Activated CD8-positive, alpha-beta T cell treated with anti-CD3 and anti-CD28 coated beads, Interleukin-2, amount 10 ng/mL, durations not matched to agents 7 days and 5 days (primary cell): ENCODE measurements at regions not wholly inside any gene's neighbourhood (a gene's known extent, or its start where the extent isn't known, plus 50 kb on each side); places are given as distances from the start of the nearest gene placed in this dataset.

Source experiments
- ATAC-seq: fragments of 150-1000 bp; cut with Tn5 transposase; one replicate; pipeline ENCODE4 v1.10.0; 2021; ENCODE audit warnings: moderate library complexity
- CTCF ChIA-PET: fragments of 350-600 bp; sonication (Branson Sonifier 250); formaldehyde crosslinking; loops from one replicate; lab custom pipeline; 2021; ENCODE audit warnings: antibody characterized with exemption; lab: Charles Lee
- POLR2A ChIA-PET: fragments of 350-600 bp; sonication (Branson Sonifier 250); formaldehyde crosslinking; loops from one replicate; lab custom pipeline; 2021; ENCODE audit warnings: antibody characterized with exemption; lab: Charles Lee
- DNase-seq: peaks from one replicate; pipeline ENCODE4 v3.0.0-alpha.2; 2020
- H3K27ac Mint-ChIP-seq: one replicate; pipeline ENCODE4 v1.8.0; 2021; ENCODE audit warnings: mild to moderate bottlenecking, mixed read lengths
- H3K27me3 Mint-ChIP-seq: one replicate; pipeline ENCODE4 v1.8.0; 2021; ENCODE audit warnings: low read depth, mixed read lengths
- H3K36me3 Mint-ChIP-seq: one replicate; pipeline ENCODE4 v1.8.0; 2021; ENCODE audit warnings: low read depth, mixed read lengths
- H3K4me1 Mint-ChIP-seq: one replicate; pipeline ENCODE4 v1.8.0; 2021; ENCODE audit warnings: low read depth, mixed read lengths
- H3K4me3 Mint-ChIP-seq: one replicate; pipeline ENCODE4 v1.8.0; 2021; ENCODE audit warnings: mild to moderate bottlenecking, mixed read lengths
- H3K9me3 Mint-ChIP-seq: one replicate; pipeline ENCODE4 v1.8.0; 2022; ENCODE audit warnings: mixed read lengths; ENCODE audit not compliant: insufficient read depth

DNA sequence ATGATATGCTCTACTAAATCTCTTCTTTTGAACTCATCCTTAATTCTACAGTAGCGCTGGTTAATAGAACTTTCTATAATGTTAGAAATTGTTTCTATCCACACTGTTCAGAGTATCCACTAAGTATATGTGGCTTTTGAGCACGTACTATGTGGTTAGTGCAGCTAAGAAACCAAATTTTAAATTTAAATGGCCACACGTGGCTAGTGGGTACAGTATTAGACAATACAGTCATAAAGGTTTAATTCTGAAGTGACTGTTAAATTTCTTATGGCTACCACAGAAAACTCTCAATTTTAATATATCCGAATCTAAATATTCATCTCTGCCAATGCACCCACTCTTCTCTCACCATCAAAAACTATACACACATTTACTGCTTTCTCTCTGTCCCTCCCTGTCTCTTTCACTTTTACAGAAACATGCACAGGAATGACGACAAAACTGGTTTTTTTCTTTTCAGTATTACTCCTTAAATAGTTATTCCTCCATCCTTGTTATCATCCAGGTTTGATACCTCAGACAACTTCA is 583.9 kb downstream of the KCTD8 start:
- Mint-ChIP-seq H3K27ac (no peak overlapping the region), H3K9me3 (peaks cover 5% of the 10 kb centered on the region), H3K4me1 (no peaks in the 10 kb centered on the region), H3K4me3 (no peak overlapping the region), H3K36me3 (no peaks in the 10 kb centered on the region), H3K27me3 (no peaks in the 10 kb centered on the region)
- ChIA-PET POLR2A (no interaction called here), CTCF (no interaction called here)
- DNase-seq: no peak
- no peak for ATAC-seq

GRCh38 chr4:43867908-43868307 is 580.7 kb downstream of the KCTD8 start:
- POLR2A ChIA-PET: no interaction called here
- Mint-ChIP-seq H3K27ac (no peak overlapping the region), H3K4me3 (no peak overlapping the region), H3K36me3 (no peaks in the 10 kb centered on the region), H3K4me1 (no peaks in the 10 kb centered on the region), H3K9me3 (peaks cover 10% of the 10 kb centered on the region), H3K27me3 (no peaks in the 10 kb centered on the region)
- DNase-seq (no peak), ATAC-seq (no peak)
- CTCF ChIA-PET: no interaction called here

DNA sequence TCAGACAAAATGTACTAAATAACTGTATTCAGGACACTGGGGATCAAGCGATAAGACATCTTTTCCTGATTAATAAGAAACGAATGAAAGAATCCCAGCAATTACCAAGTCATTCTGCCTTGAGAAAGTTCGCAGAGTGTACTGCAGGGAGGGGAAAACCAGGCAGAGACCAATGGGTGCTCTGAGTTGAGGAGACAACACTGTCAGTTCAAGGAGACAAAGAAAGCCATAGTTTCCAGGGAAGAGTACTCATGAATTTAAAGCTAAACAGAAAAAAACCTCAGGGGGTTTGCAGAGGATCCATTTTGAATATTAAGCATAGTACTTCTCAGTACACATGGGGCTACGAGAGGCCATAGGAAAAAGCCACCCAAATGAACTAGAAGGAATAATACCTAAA is 573.0 kb downstream of the KCTD8 start:
- Mint-ChIP-seq H3K4me3 (no peak overlapping the region), H3K9me3 (peaks cover 6% of the 10 kb centered on the region), H3K36me3 (no peaks in the 10 kb centered on the region), H3K4me1 (no peaks in the 10 kb centered on the region), H3K27ac (no peak overlapping the region), H3K27me3 (no peaks in the 10 kb centered on the region)
- no peak for ATAC-seq
- CTCF ChIA-PET: no interaction called here
- DNase-seq: no peak
- POLR2A ChIA-PET: no interaction called here

DNA sequence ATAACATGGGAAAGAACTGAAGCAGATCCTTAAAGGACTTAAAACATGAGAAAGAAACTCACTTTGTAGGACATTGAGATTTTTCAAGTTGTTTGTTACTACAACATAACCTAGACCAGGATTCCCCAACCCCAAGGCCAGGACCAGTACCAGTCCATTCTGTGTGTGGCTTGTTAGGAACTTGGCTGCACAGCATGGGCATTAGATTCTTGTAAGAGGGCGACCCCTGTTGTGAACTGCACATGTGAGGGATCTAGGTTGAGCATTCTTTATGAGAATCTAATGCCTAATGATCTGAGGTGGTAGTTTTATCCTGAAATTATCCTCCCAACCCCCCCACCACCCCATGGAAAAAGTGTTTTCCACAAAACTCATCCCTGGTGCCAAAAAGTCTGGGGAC is 566.1 kb downstream of the KCTD8 start:
- H3K4me3 Mint-ChIP-seq: no peak overlapping the region
- POLR2A ChIA-PET: no interaction called here

DNA sequence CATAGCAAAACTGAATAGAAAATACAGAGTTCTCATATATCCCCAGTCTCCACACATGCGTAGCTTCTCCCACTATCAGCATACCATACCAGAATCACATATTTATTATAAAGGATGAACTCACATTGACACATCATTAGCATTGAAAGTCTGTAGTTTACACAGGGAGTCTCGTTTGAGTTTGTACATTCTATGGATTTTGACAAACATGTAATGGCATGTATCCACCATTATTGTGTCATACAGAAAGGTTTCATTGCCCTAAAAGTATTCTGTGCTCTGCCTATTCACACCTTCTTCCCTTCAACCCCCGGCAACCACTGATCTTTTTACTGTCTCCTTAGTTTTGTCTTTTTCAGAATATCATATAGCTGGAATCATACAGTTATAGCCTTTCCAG is 562.4 kb downstream of the KCTD8 start:
- no peaks in the 10 kb centered on the region for H3K36me3 Mint-ChIP-seq
- H3K27ac Mint-ChIP-seq: no peak overlapping the region
- ATAC-seq: no peak

More for the DNA sequence above, 566.1 kb downstream of the KCTD8 start:
- H3K9me3 Mint-ChIP-seq: peaks cover 4% of the 10 kb centered on the region
- H3K4me1 Mint-ChIP-seq: no peaks in the 10 kb centered on the region
- DNase-seq (no peak), ATAC-seq (no peak)
- H3K27me3 Mint-ChIP-seq: no peaks in the 10 kb centered on the region
- no peaks in the 10 kb centered on the region for H3K36me3 Mint-ChIP-seq
- no peak overlapping the region for H3K27ac Mint-ChIP-seq
- CTCF ChIA-PET: no interaction called here

GRCh38 chr4:43898836-43899235 is 549.8 kb downstream of the KCTD8 start:
- ChIA-PET CTCF (no interaction called here), POLR2A (no interaction called here)
- ATAC-seq: no peak

More for the DNA sequence above, 562.4 kb downstream of the KCTD8 start:
- H3K4me1 Mint-ChIP-seq: no peaks in the 10 kb centered on the region
- no peak for DNase-seq
- no peaks in the 10 kb centered on the region for H3K27me3 Mint-ChIP-seq
- ChIA-PET POLR2A (no interaction called here), CTCF (no interaction called here)
- H3K9me3 Mint-ChIP-seq: peaks cover 10% of the 10 kb centered on the region
- no peak overlapping the region for H3K4me3 Mint-ChIP-seq

GRCh38 chr4:43903456-43903855 is 545.2 kb downstream of the KCTD8 start:
- DNase-seq (no peak), ATAC-seq (no peak)
- Mint-ChIP-seq H3K27me3 (no peaks in the 10 kb centered on the region), H3K36me3 (no peaks in the 10 kb centered on the region), H3K27ac (no peak overlapping the region), H3K9me3 (no peaks in the 10 kb centered on the region), H3K4me1 (no peaks in the 10 kb centered on the region), H3K4me3 (no peak overlapping the region)
- CTCF ChIA-PET: no interaction called here
- POLR2A ChIA-PET: no interaction called here

More at GRCh38 chr4:43898836-43899235, 549.8 kb downstream of the KCTD8 start:
- Mint-ChIP-seq H3K27ac (no peak overlapping the region), H3K4me1 (no peaks in the 10 kb centered on the region), H3K27me3 (no peaks in the 10 kb centered on the region), H3K36me3 (no peaks in the 10 kb centered on the region), H3K9me3 (no peaks in the 10 kb centered on the region), H3K4me3 (no peak overlapping the region)
- DNase-seq: no peak

- Mint-ChIP-seq H3K4me1 (no peaks in the 10 kb centered on the region), H3K9me3 (peaks cover 10% of the 10 kb centered on the region), H3K36me3 (no peaks in the 10 kb centered on the region), H3K27me3 (no peaks in the 10 kb centered on the region), H3K27ac (no peak overlapping the region), H3K4me3 (no peak overlapping the region)
- CTCF ChIA-PET: no interaction called here
- POLR2A ChIA-PET: no interaction called here
- DNase-seq: no peak
- ATAC-seq: no peak
Measured at GRCh38 chr4:43918377-43918776, 530.2 kb downstream of the KCTD8 start.

GRCh38 chr4:43932448-43932847 is 516.2 kb downstream of the KCTD8 start:
- Mint-ChIP-seq H3K4me1 (no peaks in the 10 kb centered on the region), H3K4me3 (no peak overlapping the region), H3K9me3 (peaks cover 5% of the 10 kb centered on the region), H3K27me3 (no peaks in the 10 kb centered on the region), H3K36me3 (no peaks in the 10 kb centered on the region), H3K27ac (no peak overlapping the region)
- ChIA-PET POLR2A (no interaction called here), CTCF (no interaction called here)
- DNase-seq: no peak
- no peak for ATAC-seq

DNA sequence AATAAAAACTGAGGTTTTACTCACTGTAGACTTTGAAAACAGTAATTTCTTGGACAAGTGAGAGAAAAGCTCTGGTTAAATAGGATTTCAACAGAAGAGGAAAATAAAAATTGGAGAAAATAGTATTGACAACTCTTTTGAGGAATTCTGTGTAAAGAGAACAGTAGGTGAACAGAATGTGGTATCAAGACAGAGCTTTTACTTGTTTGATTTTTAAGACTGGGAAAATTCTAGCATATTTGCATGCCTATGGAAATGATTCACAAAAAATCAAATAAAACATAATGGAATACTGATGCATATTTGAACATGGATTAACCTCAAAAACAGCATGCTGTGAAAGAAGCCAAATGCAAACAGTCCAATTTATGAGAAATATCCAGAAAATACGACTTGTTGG is 504.6 kb downstream of the KCTD8 start:
- Mint-ChIP-seq H3K9me3 (no peaks in the 10 kb centered on the region), H3K4me1 (no peaks in the 10 kb centered on the region), H3K4me3 (no peak overlapping the region), H3K36me3 (no peaks in the 10 kb centered on the region), H3K27ac (no peak overlapping the region), H3K27me3 (no peaks in the 10 kb centered on the region)
- DNase-seq (no peak), ATAC-seq (no peak)
- POLR2A ChIA-PET: no interaction called here
- CTCF ChIA-PET: no interaction called here

- Mint-ChIP-seq H3K4me1 (no peaks in the 10 kb centered on the region), H3K27me3 (no peaks in the 10 kb centered on the region), H3K27ac (no peak overlapping the region), H3K4me3 (no peak overlapping the region), H3K9me3 (no peaks in the 10 kb centered on the region), H3K36me3 (no peaks in the 10 kb centered on the region)
- ATAC-seq: no peak
- POLR2A ChIA-PET: no interaction called here
- CTCF ChIA-PET: no interaction called here
- no peak for DNase-seq
Measured at GRCh38 chr4:43959976-43960375, 488.6 kb downstream of the KCTD8 start.

GRCh38 chr4:43968011-43968410 is 480.6 kb downstream of the KCTD8 start:
- no peaks in the 10 kb centered on the region for H3K36me3 Mint-ChIP-seq
- no peaks in the 10 kb centered on the region for H3K4me1 Mint-ChIP-seq
- ChIA-PET CTCF (no interaction called here), POLR2A (no interaction called here)
- H3K9me3 Mint-ChIP-seq: no peaks in the 10 kb centered on the region
- no peaks in the 10 kb centered on the region for H3K27me3 Mint-ChIP-seq
- DNase-seq: no peak
- H3K4me3 Mint-ChIP-seq: no peak overlapping the region
- ATAC-seq: no peak
- H3K27ac Mint-ChIP-seq: no peak overlapping the region

DNA sequence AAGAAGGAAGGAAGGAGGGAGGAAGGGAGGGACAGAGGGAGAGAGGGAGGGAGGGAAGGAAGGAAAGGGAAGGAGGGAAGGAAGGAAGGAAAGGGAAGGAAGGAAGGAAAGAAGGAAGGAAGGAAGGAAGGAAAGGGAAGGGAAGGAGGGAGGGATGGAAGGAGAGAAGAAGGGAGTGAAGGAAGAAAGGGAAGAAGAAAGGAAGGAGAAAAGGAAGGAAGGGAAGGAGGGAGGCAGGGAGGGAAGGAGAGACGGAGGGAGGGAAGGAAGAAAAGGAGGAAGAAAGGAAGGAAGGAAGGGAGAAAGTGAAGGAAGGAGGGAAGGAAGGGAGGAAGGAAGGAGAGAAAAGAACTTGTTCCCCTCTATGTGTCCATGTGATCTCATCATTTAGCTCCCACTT is 465.0 kb downstream of the KCTD8 start:
- Mint-ChIP-seq H3K27ac (no peak overlapping the region), H3K9me3 (peaks cover 10% of the 10 kb centered on the region), H3K27me3 (no peaks in the 10 kb centered on the region), H3K36me3 (no peaks in the 10 kb centered on the region), H3K4me1 (no peaks in the 10 kb centered on the region), H3K4me3 (no peak overlapping the region)
- ChIA-PET POLR2A (no interaction called here), CTCF (no interaction called here)
- no peak for ATAC-seq
- DNase-seq: no peak
